ENCODE measurements at regions not wholly inside any gene's neighbourhood (a gene's known extent, or its start where the extent isn't known, plus 50 kb on each side); places are given as distances from the start of the nearest gene placed in this dataset.
"Not testable (repeated sequence)": the region's sequence is repeated elsewhere in the genome, so short reads cannot be mapped to it uniquely, and the experiment has no call there.

DNA sequence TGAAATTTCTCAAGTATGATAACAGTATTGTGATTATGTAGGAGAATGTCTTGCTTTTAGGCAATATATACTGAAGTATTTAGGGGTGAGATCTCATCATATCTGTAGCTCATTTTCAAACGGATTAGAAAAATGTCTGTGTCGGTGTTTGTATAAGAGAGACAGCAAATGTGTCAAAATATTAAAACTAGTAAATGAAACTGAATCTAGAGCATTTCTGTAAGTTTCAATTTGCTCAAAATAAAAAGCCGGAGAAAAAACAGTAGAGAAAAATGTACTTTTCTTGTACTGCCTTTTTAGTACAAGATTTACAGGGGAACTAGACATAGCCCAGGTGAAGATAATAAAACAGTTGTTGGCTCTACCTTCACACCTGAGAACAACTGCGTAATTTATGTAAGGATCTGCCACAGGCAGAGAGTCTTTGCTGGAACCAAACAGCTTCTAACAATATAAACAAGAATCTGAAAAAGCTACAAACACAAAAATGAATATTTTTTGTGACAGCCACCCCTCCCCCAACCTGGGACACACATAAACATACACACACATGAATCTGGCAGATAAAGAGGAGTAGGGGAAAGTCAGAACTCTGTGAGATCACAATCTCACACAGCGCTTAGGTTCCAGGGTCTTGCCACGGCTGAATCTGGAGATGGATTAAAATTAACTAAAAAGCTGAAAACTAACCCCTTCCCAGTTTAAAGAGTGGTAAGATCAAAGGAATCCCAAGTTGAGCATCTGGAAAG lies 153.3 kb downstream of the AVL9 start:
- DNase-seq (ENCODE audit: low spot score): no peak

DNA sequence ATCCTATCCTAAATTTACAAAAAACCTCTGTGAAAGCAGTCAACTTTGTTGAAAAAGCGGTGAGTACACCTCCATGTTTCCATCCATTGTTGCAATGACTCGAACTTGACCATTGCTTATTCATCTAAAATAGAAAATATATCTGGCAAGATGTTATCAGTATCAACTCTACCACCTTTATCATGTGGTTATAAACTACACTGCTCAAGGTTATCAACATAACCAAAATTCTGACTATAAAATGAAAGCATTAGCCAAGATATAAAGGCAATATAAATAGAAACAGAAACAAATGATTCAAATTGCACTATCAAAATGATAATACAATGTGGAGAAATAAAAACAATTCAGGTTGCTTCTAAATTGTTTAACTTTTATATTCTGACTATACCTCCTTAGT lies 150.0 kb downstream of the AVL9 start:
- DNase-seq (ENCODE audit: low spot score): not testable (repeated sequence)

DNA sequence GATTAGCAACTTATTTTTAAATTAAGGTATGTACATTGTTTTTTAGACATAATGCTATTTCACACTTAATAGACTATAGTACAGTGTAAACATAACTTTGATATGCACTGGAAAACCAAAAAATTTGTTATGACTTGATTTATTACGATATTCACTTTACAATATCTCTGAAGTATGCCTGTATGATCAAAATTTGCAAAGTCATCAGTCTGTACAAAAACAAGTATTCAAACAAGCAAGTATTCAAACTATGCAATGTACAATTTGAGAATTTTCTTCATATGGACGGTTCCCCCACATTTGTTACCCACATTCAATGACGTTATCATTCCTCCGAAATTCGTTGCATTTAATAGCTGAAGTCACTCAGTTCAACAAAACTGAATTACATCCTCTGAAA lies 147.9 kb downstream of the AVL9 start:
- no peak for DNase-seq (ENCODE audit: low spot score)

DNA sequence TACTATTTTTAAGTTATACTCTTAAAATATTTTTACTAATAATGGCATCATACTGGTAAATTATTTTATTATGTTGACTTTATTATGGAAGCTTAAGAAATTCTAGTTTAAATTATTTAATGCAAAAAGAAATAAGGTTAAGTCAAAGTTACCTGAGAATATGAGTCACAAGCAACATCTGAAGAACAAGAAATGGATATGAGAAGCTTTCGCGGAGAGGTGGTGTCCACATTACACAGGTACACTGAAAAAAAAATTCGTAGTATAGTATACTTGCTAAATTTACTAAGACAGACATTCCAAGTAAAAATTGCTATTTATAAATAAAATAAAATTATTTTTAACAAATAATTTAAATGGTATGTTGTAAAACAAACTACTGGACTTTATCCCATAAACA lies 143.8 kb downstream of the AVL9 start:
- no peak for DNase-seq (ENCODE audit: low spot score)

DNA sequence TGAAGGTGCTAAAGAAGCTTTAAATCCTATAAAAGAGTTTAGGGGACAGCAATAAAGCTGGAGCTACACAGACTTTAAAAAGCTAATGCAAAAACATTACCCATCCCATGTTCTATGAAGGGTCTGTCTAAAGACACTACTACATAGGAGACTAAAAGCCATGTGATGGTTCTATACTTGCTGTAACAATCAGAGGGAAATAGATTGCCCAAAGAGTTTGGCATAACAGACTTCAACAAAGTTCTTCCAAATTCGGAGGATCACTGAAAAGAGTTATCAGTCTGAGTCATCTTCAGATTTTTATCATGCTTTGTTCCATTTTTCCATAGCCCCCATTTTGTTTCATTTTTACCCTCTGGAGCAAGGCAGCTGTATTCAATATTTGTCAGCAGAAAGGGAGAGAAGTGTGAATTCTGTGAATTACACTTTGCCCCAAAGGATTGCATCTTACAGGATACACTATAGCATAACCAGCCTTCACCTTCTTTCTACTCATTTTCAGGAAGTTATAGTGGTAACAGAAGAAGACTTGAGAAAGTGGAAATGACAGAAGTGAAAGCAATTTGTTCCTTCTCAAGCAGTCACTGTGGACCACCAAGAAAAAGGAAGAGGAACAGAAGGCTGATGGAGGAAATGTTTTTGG lies 143.3 kb downstream of the AVL9 start:
- not testable (repeated sequence) for DNase-seq (ENCODE audit: low spot score)
